NAMALWA (cell line): ENCODE measurements at regions not wholly inside any gene's neighbourhood (a gene's known extent, or its start where the extent isn't known, plus 50 kb on each side); places are given as distances from the start of the nearest gene placed in this dataset.
"Not testable (repeated sequence)": the region's sequence is repeated elsewhere in the genome, so short reads cannot be mapped to it uniquely, and the experiment has no call there.

ENCODE experiments used
- DNase-seq: peaks from one replicate; pipeline ENCODE4 v3.0.0-alpha.2; 2015; ENCODE audit warnings: low spot score

GRCh38 chrX:26873736-26874135 lies 589.4 kb downstream of the PPP4R3C start:
- DNase-seq: no peak

DNA sequence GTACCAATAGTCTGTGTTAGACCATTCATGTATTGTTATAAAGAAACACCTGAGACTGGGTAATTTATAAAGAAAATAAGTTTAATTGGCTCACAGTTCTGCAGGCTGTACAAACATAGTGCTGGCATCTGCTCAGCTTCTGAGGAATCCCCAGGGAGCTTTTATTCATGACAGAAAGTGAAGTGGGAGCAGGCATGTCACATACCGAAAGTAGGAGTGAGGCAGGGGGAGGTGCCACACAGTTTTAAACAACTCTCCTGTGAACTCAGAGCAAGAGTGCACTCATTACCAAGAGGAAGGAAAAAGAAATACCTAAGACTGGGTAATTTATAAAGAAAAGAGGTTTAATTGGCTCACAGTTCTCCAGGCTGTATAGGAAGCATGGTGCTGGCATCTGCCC lies 591.2 kb downstream of the PPP4R3C start:
- no peak for DNase-seq

GRCh38 chrX:26851981-26852380 lies 611.2 kb downstream of the PPP4R3C start:
- peak; percentile 1 for DNase-seq

- no peak for DNase-seq
Observed at GRCh38 chrX:26848511-26848910, 614.6 kb downstream of the PPP4R3C start.

GRCh38 chrX:26845056-26845455 lies 618.1 kb downstream of the PPP4R3C start:
- DNase-seq: no peak

GRCh38 chrX:26822448-26822847 lies 606.5 kb downstream of the MAGEB5 start:
- peak; percentile 5 for DNase-seq

DNA sequence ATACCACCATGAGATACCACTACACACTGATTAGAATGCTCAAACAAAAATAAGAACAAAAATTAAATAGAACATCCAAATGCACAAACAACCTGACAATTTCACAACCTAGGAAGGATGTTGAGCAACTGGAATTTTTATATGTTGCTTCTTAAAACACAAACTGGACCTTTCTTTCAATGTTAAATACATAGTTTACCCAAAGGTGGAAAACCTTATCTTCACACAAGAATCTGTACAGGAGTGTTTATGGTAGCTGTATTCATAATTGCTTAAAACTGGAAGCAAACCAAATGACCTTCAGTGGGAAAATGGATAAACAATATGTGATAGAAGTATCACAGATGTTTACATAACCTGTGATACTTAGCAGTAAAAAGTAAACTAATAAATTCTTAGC lies 573.8 kb downstream of the MAGEB5 start:
- no peak for DNase-seq

DNA sequence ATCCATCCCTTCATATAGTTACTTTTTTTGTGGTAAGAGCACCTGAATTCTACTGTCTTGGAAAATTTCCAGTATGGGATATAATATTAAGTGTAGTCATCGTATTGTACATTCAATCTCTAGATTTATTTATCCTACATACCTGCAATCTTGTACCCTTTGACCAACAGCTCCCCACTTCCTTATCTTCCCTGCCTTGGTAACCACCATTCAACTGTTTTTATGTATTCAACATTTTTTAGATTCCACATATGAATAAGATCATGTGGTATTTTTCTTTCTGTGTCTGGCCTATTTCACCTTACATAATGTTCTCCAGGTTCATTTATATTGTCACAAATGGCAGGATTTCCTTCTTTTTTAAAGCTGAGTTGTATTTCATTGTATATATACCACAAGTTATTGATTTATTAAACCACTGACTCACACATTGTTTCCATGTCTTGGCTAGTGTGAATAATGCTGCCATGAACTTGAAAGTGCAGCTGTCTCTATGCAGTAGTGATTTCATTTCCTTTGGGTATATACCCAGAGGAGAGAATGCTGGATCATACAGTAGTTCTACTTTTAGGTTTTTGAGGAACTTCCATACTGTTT lies 572.5 kb downstream of the MAGEB5 start:
- no peak for DNase-seq

GRCh38 chrX:26783512-26784225 lies 567.7 kb downstream of the MAGEB5 start:
- DNase-seq: peak; percentile 69

DNA sequence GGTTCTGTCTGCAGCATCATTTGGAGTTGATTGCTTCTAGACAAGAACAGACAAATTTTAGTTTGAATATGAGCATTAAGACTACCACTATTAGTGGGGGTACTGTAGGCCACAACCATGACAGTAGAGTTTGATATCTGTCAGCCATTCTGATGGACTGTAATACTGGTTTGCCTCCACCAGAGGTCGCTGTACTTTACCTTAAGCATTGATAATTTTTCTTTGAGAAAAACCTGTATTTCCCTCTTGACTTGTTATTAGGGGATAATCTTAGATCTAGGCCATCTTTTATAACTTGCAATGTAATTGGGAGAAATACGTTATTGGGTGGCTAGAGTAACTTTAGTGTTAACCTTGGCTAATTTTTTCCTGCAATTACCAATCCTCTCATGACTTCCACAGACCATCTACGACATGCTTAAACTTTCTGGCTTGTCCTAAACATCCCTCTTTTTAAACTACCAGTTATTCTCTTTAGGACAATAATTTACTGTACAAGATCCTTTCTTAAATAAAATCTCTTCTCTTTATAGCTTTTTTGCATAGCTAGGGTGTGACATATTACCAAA lies 562.4 kb downstream of the MAGEB5 start:
- DNase-seq: peak; percentile 28

GRCh38 chrX:26762253-26762652 lies 546.3 kb downstream of the MAGEB5 start:
- no peak for DNase-seq

- not testable (repeated sequence) for DNase-seq
Observed at GRCh38 chrX:26755760-26756159, 539.8 kb downstream of the MAGEB5 start.

DNA sequence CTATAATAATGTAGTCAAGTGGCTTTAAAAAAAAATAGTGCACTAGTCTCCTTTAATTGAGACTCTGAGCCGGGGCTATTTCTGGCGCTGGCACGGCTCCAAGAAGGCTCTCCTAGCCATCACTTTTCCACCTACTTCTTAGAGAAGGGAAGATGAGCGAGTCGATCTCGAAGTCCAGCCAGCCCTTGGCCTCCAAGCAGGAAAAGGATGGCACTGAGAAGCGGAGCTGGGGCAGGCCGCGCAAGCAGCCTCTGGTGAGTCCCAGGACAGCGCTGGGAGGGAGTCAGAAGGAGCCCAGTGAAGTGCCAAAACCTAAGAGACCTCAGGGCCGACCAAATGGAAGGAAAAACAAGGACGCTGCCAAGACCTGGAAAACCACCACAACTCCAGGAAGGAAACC lies 531.9 kb downstream of the MAGEB5 start:
- DNase-seq: no peak

DNA sequence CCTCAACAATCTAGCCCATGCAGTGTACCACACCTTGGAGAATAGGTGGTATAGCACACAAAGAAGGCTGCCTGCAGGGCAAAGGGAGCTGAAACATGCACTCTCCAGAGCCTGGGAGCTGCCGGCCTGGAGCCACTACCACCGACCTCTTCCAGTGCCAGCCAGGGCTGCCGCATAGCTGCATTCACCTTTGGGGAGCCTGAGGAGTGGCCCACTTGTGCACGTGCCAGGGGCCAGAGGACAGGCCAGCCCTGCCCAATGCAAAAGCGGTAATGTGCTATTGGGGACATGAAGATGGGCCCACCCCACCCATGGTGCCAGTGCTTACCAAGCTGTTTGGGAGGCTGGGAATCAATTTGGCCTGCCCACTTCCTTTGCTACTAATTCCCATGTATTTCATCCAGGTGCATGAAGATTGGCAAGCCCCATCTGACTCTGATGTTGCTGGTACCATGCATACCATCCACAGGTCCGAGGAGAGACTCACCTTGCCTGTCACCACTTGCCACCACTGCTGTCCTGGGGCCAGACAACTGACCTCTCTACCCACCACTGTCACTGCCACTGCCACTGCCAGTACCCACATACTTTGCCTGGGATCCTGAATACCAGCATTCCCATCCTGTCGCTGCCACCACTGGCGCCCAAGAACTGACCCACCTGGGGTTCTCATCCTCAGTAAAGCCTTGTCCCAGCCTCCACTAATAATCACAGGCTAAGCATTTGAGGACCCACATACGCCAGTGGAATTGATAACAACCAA lies 506.9 kb downstream of the MAGEB5 start:
- DNase-seq: no peak

- DNase-seq: no peak
Observed at GRCh38 chrX:26672571-26672970, 456.6 kb downstream of the MAGEB5 start.

DNA sequence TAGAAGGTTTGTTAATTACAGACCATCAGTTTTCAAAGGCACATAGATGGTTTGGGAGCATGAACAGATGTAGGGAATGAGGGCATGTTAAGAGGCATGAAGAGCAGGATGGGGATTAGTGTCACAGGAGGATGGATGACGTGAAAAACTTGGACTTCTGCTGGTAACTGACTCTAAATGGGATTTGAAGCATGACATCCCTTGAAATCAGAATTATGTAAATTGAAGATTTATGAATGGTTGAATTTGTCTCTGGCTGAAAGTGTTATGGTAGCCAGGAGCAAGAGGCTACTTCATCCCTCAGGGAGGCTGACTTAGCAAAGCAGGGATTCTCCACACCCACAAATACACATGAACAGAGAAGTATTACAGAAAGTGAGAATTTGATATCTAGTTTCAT lies 454.6 kb downstream of the MAGEB5 start:
- no peak for DNase-seq

DNA sequence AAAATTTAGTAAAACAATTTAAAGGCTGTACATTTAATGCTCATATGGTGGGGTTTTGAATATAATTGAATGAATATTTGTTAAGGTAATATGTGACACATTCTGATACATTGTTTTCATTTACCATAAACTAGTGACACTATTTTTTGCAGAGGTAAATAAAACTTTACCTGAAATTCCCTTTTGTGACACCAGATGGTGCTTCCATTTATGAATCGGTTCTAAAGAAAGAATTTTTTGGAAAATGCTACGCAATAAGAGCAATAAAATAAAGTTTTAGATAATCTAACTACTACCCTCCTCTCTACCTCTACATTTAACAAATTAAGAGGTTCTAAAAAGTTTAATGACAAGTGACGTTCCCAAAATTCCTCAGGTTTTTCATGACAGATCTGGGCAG lies 448.9 kb downstream of the MAGEB5 start:
- DNase-seq: no peak

DNA sequence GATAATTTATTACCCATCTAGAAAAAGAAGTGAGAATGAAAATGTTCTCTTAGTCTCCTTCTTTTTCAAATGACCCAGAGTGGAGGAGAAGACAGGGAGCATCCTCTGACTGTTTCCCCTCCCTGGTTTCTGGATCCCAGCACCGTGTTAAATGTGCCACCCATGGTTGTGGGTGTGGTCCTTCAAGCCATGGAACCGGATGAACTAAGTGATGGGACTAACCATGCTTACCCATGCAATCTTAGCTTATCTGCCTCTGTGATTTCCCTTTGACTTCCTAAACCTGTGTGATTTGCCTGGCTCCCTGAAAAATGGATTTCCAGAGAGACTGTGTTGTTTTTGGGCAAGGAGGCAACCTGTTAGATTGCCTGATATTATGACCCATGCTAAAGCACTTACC lies 437.1 kb downstream of the MAGEB5 start:
- no peak for DNase-seq

- DNase-seq: peak; percentile 45
Observed at GRCh38 chrX:26651755-26652154, 435.8 kb downstream of the MAGEB5 start.

GRCh38 chrX:26649534-26649933 lies 433.6 kb downstream of the MAGEB5 start:
- DNase-seq: peak; percentile 58

- DNase-seq: no peak
Observed at GRCh38 chrX:26631385-26631784, 415.4 kb downstream of the MAGEB5 start.

GRCh38 chrX:26613956-26614355 lies 398.0 kb downstream of the MAGEB5 start:
- no peak for DNase-seq

- no peak for DNase-seq
Observed at GRCh38 chrX:26606971-26607370, 391.0 kb downstream of the MAGEB5 start.
